Neural cell (in vitro differentiated cells): ENCODE measurements at regions not wholly inside any gene's neighbourhood (a gene's known extent, or its start where the extent isn't known, plus 50 kb on each side); places are given as distances from the start of the nearest gene placed in this dataset.

Experiments
- H2AFZ ChIP-seq: fragments of 200-600, 300-800 bp; sonication (generic), shearing (Covaris generic); 2 replicates; pipeline ENCODE4 v1.6.0; 2014; ENCODE audit warnings: low read depth, mild to moderate bottlenecking, antibody characterized with exemption, low read length, moderate library complexity
- H3F3A ChIP-seq: fragments of 200-600 bp; shearing (Covaris generic); 2 replicates; pipeline ENCODE4 v1.6.1; 2016; ENCODE audit warnings: mild to moderate bottlenecking, moderate library complexity, mixed read lengths, antibody characterized with exemption, low read length; ENCODE audit not compliant: insufficient read depth, poor library complexity, severe bottlenecking
- H3K27ac ChIP-seq: fragments of 200-600, 300-800 bp; sonication (generic), shearing (Covaris generic); 2 replicates; pipeline ENCODE4 v1.5.1; 2014; ENCODE audit warnings: mild to moderate bottlenecking, low read length, moderate library complexity
- H3K27me3 ChIP-seq: fragments of 300-800, 200-600 bp; sonication (generic), shearing (Covaris generic); 2 replicates; pipeline ENCODE4 v1.6.0; 2014; ENCODE audit warnings: mild to moderate bottlenecking, low read depth, low read length, moderate library complexity; ENCODE audit not compliant: insufficient read depth
- H3K36me3 ChIP-seq: fragments of 300-800, 200-600 bp; sonication (generic), shearing (Covaris generic); 2 replicates; pipeline ENCODE4 v1.5.1; 2014; ENCODE audit warnings: mild to moderate bottlenecking, antibody characterized with exemption, low read length, moderate library complexity; ENCODE audit not compliant: insufficient read depth
- H3K4me2 ChIP-seq: fragments of 300-800, 200-600 bp; sonication (generic), shearing (Covaris generic); 2 replicates; pipeline ENCODE4 v1.6.0; 2014; ENCODE audit warnings: mild to moderate bottlenecking, low read length
- H3K4me3 ChIP-seq: fragments of 300-800, 200-600 bp; sonication (generic), shearing (Covaris generic); 2 replicates; pipeline ENCODE4 v1.5.1; 2014; ENCODE audit warnings: mild to moderate bottlenecking, low read length, moderate library complexity
- H3K79me2 ChIP-seq: fragments of 200-600 bp; shearing (Covaris generic); replicated peaks from 2 replicates; pipeline ENCODE4 v1.6.0; 2014; ENCODE audit warnings: mild to moderate bottlenecking, low read length, moderate library complexity; ENCODE audit not compliant: insufficient read depth
- H3K9ac ChIP-seq: fragments of 300-800, 200-600 bp; sonication (generic), shearing (Covaris generic); 2 replicates; pipeline ENCODE4 v1.6.1; 2016; ENCODE audit warnings: mild to moderate bottlenecking, low read length, mixed read lengths
- H3K9me2 ChIP-seq: fragments of 200-600 bp; shearing (Covaris generic); 2 replicates; pipeline ENCODE4 v1.6.1; 2016; ENCODE audit warnings: mild to moderate bottlenecking, low read length, mixed read lengths; ENCODE audit not compliant: insufficient read depth
- H3K9me3 ChIP-seq: fragments of 200-600, 300-800 bp; sonication (generic), shearing (Covaris generic); 2 replicates; pipeline ENCODE4 v1.6.1; 2016; ENCODE audit warnings: mild to moderate bottlenecking, mixed run types, low read length, moderate library complexity, mixed read lengths
- H4K20me1 ChIP-seq: fragments of 200-600 bp; shearing (Covaris generic); 2 replicates; pipeline ENCODE4 v1.6.1; 2016; ENCODE audit warnings: mild to moderate bottlenecking, mixed run types; ENCODE audit not compliant: insufficient read depth
- CTCF ChIP-seq: fragments of 450-650 bp; IDR thresholded peaks from 2 replicates; pipeline ENCODE4 v1.5.1; 2014; ENCODE audit warnings: antibody characterized with exemption, mild to moderate bottlenecking, moderate library complexity; ENCODE audit not compliant: poor library complexity, severe bottlenecking
- EP300 ChIP-seq: fragments of 450-650 bp; conservative IDR thresholded peaks from 2 replicates; pipeline ENCODE4 v1.6.1; 2014; ENCODE audit warnings: antibody characterized with exemption, mild to moderate bottlenecking, moderate library complexity; ENCODE audit not compliant: poor library complexity, severe bottlenecking
- EZH2 ChIP-seq: fragments of 200-600, 300-800 bp; shearing (Covaris generic), sonication (generic); IDR thresholded peaks from 2 replicates; pipeline ENCODE4 v1.6.1; 2014; ENCODE audit warnings: antibody characterized with exemption, low read length, borderline replicate concordance, mild to moderate bottlenecking; ENCODE audit not compliant: insufficient read depth, poor library complexity, severe bottlenecking
- MXI1 ChIP-seq: fragments of 450-650 bp; conservative IDR thresholded peaks from 2 replicates; pipeline ENCODE4 v1.6.1; 2014; ENCODE audit warnings: antibody characterized with exemption, mild to moderate bottlenecking; ENCODE audit not compliant: poor library complexity, severe bottlenecking
- POLR2AphosphoS5 ChIP-seq: IDR thresholded peaks from 2 replicates; pipeline ENCODE4 v1.6.1; 2012
- RAD21 ChIP-seq: fragments of 450-650 bp; conservative IDR thresholded peaks from 2 replicates; pipeline ENCODE4 v1.6.1; 2014; ENCODE audit warnings: antibody characterized with exemption, mild to moderate bottlenecking, moderate library complexity
- REST ChIP-seq: IDR thresholded peaks from 2 replicates; pipeline ENCODE4 v1.6.1; 2012; ENCODE audit warnings: borderline replicate concordance
- SMC3 ChIP-seq: fragments of 450-650 bp; conservative IDR thresholded peaks from 2 replicates; pipeline ENCODE4 v1.6.1; 2014; ENCODE audit warnings: antibody characterized with exemption, mild to moderate bottlenecking, moderate library complexity; ENCODE audit not compliant: poor library complexity
- TAF1 ChIP-seq: IDR thresholded peaks from 2 replicates; pipeline ENCODE4 v1.6.1; 2012; ENCODE audit warnings: low read depth

GRCh38 chr6:6863970-6864639 lies 243.7 kb upstream of the RREB1 start:
- Histone ChIP-seq H3K9ac (no peak overlapping the region), H3K27ac (no peak overlapping the region), H3K36me3 (no peaks in the 10 kb centered on the region), H3K9me2 (no peaks in the 10 kb centered on the region), H3K4me3 (no peak overlapping the region), H3F3A (no peaks in the 10 kb centered on the region), H2AFZ (no peak overlapping the region), H3K4me2 (no peak overlapping the region), H3K79me2 (no peaks in the 10 kb centered on the region), H3K27me3 (no peaks in the 10 kb centered on the region), H3K9me3 (peaks cover 5% of the 10 kb centered on the region), H4K20me1 (no peaks in the 10 kb centered on the region)
- TF ChIP-seq MXI1 (no peak), EP300 (no peak), POLR2AphosphoS5 (no peak), TAF1 (no peak), CTCF (no peak), SMC3 (no peak), REST (no peak), EZH2 (no peak), RAD21 (no peak)

GRCh38 chr6:6865611-6866010 lies 242.2 kb upstream of the RREB1 start:
- no peaks in the 10 kb centered on the region for H3F3A ChIP-seq
- no peak overlapping the region for H3K4me3 ChIP-seq
- TF ChIP-seq SMC3 (no peak), REST (no peak), RAD21 (no peak), POLR2AphosphoS5 (no peak)
- no peaks in the 10 kb centered on the region for H3K9me2 ChIP-seq
- peaks cover 5% of the 10 kb centered on the region for H3K9me3 ChIP-seq
- H3K27ac ChIP-seq: no peak overlapping the region
- H2AFZ ChIP-seq: no peak overlapping the region
- H3K27me3 ChIP-seq: no peaks in the 10 kb centered on the region
- no peak overlapping the region for H3K4me2 ChIP-seq
- no peaks in the 10 kb centered on the region for H3K36me3 ChIP-seq
- no peaks in the 10 kb centered on the region for H3K79me2 ChIP-seq
- H3K9ac ChIP-seq: no peak overlapping the region
- no peaks in the 10 kb centered on the region for H4K20me1 ChIP-seq
